ENCODE measurements at regions not wholly inside any gene's neighbourhood (a gene's known extent, or its start where the extent isn't known, plus 50 kb on each side); places are given as distances from the start of the nearest gene placed in this dataset.

GRCh38 chr10:16016688-16017087, 156.4 kb upstream of the MINDY3 start:
- TF ChIP-seq CTCF (IDR thresholded peaks at IDR 0.05; ENCODE audit: poor library complexity) (no peak), EZH2phosphoT487 (IDR thresholded peaks at IDR 0.05; ENCODE audit: low read depth, severe bottlenecking, unreplicated experiment) (no peak)

Data from hepatocyte (in vitro differentiated cells).